ENCODE measurements at regions not wholly inside any gene's neighbourhood (a gene's known extent, or its start where the extent isn't known, plus 50 kb on each side); places are given as distances from the start of the nearest gene placed in this dataset.

- no peaks in the 10 kb centered on the region for H3K27me3 ChIP-seq
- H3F3A ChIP-seq (ENCODE audit: low read depth): no peaks in the 10 kb centered on the region
- no peak overlapping the region for H3K4me3 Mint-ChIP-seq
- no peak overlapping the region for H2AFZ ChIP-seq (replicated peaks)
- no peaks in the 10 kb centered on the region for H3K9me3 Mint-ChIP-seq
- H3K36me3 Mint-ChIP-seq: peaks cover 40% of the 10 kb centered on the region
- no peak for DNase-seq (ENCODE audit: low spot score)
- no peaks in the 10 kb centered on the region for H3K9me3 ChIP-seq (ENCODE audit: low read depth)
- TF ChIP-seq EZH2phosphoT487 (IDR thresholded peaks at IDR 0.05) (no peak), EZH2 (IDR thresholded peaks at IDR 0.05) (no peak), CTCF (IDR thresholded peaks at IDR 0.05) (no peak)
- no peaks in the 10 kb centered on the region for H4K20me1 ChIP-seq (ENCODE audit: low read depth)
- H3K4me1 ChIP-seq: peaks cover 6% of the 10 kb centered on the region
- H3K4me1 Mint-ChIP-seq: peaks cover 11% of the 10 kb centered on the region
- no peak overlapping the region for H3K4me3 ChIP-seq
- H3K27ac Mint-ChIP-seq: no peak overlapping the region
- H3K9ac ChIP-seq: no peak overlapping the region
- H3K27ac ChIP-seq: no peak overlapping the region
- no peak overlapping the region for H3K4me2 ChIP-seq
- no peaks in the 10 kb centered on the region for H3K79me2 ChIP-seq (ENCODE audit: low read depth)
- no peaks in the 10 kb centered on the region for H3K27me3 Mint-ChIP-seq (ENCODE audit: insufficient read depth, low read depth)
- H3K36me3 ChIP-seq: no peaks in the 10 kb centered on the region
These were observed 131.6 kb downstream of the DISP1 start for GRCh38 chr1:222946436-222946835.

GRCh38 chr1:222948079-222948478, 133.2 kb downstream of the DISP1 start:
- no peak overlapping the region for H3K4me3 ChIP-seq
- Mint-ChIP-seq H3K4me3 (no peak overlapping the region), H3K4me1 (peaks cover 5% of the 10 kb centered on the region), H3K36me3 (peaks cover 31% of the 10 kb centered on the region), H3K27me3 (ENCODE audit: insufficient read depth, low read depth) (no peaks in the 10 kb centered on the region), H3K9me3 (no peaks in the 10 kb centered on the region), H3K27ac (no peak overlapping the region)
- no peaks in the 10 kb centered on the region for H3K9me3 ChIP-seq (ENCODE audit: low read depth)
- no peak overlapping the region for H2AFZ ChIP-seq (replicated peaks)
- no peak for DNase-seq (ENCODE audit: low spot score)
- no peak overlapping the region for H3K4me2 ChIP-seq
- H3K27me3 ChIP-seq: no peaks in the 10 kb centered on the region
- H4K20me1 ChIP-seq (ENCODE audit: low read depth): no peaks in the 10 kb centered on the region
- TF ChIP-seq CTCF (IDR thresholded peaks at IDR 0.05): no peak
- no peak for TF ChIP-seq EZH2 (IDR thresholded peaks at IDR 0.05)
- H3K79me2 ChIP-seq (ENCODE audit: low read depth): no peaks in the 10 kb centered on the region
- no peaks in the 10 kb centered on the region for H3K36me3 ChIP-seq
- no peak overlapping the region for H3K9ac ChIP-seq
- H3K4me1 ChIP-seq: no peaks in the 10 kb centered on the region
- H3F3A ChIP-seq (ENCODE audit: low read depth): no peaks in the 10 kb centered on the region
- H3K27ac ChIP-seq: no peak overlapping the region

- Histone ChIP-seq H3K36me3 (no peaks in the 10 kb centered on the region), H3K79me2 (ENCODE audit: low read depth) (no peaks in the 10 kb centered on the region), H4K20me1 (ENCODE audit: low read depth) (no peaks in the 10 kb centered on the region), H3K27ac (no peak overlapping the region), H3F3A (ENCODE audit: low read depth) (no peaks in the 10 kb centered on the region), H3K4me2 (no peak overlapping the region), H3K4me1 (no peaks in the 10 kb centered on the region), H3K9me3 (ENCODE audit: low read depth) (no peaks in the 10 kb centered on the region), H3K9ac (no peak overlapping the region), H2AFZ (replicated peaks) (no peak overlapping the region), H3K27me3 (no peaks in the 10 kb centered on the region), H3K4me3 (no peak overlapping the region)
- H3K4me3 Mint-ChIP-seq: no peak overlapping the region
- TF ChIP-seq CTCF (IDR thresholded peaks at IDR 0.05): no peak
- no peak for TF ChIP-seq EZH2 (IDR thresholded peaks at IDR 0.05)
- no peak for TF ChIP-seq EZH2phosphoT487 (IDR thresholded peaks at IDR 0.05)
- peaks cover 32% of the 10 kb centered on the region for H3K36me3 Mint-ChIP-seq
- no peaks in the 10 kb centered on the region for H3K27me3 Mint-ChIP-seq (ENCODE audit: insufficient read depth, low read depth)
- no peaks in the 10 kb centered on the region for H3K4me1 Mint-ChIP-seq
- no peak overlapping the region for H3K27ac Mint-ChIP-seq
- no peaks in the 10 kb centered on the region for H3K9me3 Mint-ChIP-seq
- DNase-seq (ENCODE audit: low spot score): no peak
These were observed 136.1 kb downstream of the DISP1 start for GRCh38 chr1:222950892-222951291.

- Mint-ChIP-seq H3K27ac (no peak overlapping the region), H3K36me3 (peaks cover 17% of the 10 kb centered on the region), H3K27me3 (ENCODE audit: insufficient read depth, low read depth) (no peaks in the 10 kb centered on the region), H3K9me3 (no peaks in the 10 kb centered on the region), H3K4me3 (no peak overlapping the region), H3K4me1 (no peaks in the 10 kb centered on the region)
- no peak overlapping the region for H3K4me3 ChIP-seq
- no peaks in the 10 kb centered on the region for H3K27me3 ChIP-seq
- no peaks in the 10 kb centered on the region for H3K4me1 ChIP-seq
- H3K36me3 ChIP-seq: no peaks in the 10 kb centered on the region
- no peaks in the 10 kb centered on the region for H3K79me2 ChIP-seq (ENCODE audit: low read depth)
- no peak overlapping the region for H3K27ac ChIP-seq
- H3K4me2 ChIP-seq: no peak overlapping the region
- no peak overlapping the region for H3K9ac ChIP-seq
- no peaks in the 10 kb centered on the region for H3F3A ChIP-seq (ENCODE audit: low read depth)
- H4K20me1 ChIP-seq (ENCODE audit: low read depth): no peaks in the 10 kb centered on the region
- no peak overlapping the region for H2AFZ ChIP-seq (replicated peaks)
- TF ChIP-seq EZH2 (IDR thresholded peaks at IDR 0.05): no peak
- no peaks in the 10 kb centered on the region for H3K9me3 ChIP-seq (ENCODE audit: low read depth)
- DNase-seq (ENCODE audit: low spot score): no peak
These were observed 138.7 kb downstream of the DISP1 start for GRCh38 chr1:222953585-222953984.

All from neural progenitor cell (in vitro differentiated cells).